AG04450 (cell line): ENCODE measurements at regions not wholly inside any gene's neighbourhood (a gene's known extent, or its start where the extent isn't known, plus 50 kb on each side); places are given as distances from the start of the nearest gene placed in this dataset.

Experiments
- CTCF ChIA-PET: fragments of 300-600, 350-600 bp; formaldehyde crosslinking; extraction: SDS; loops from one replicate; lab custom pipeline; 2022; ENCODE audit warnings: antibody characterized with exemption, inconsistent platforms; lab: Charles Lee
- POLR2A ChIA-PET: fragments of 350-600 bp; formaldehyde crosslinking; extraction: SDS; loops from one replicate; lab custom pipeline; 2021; ENCODE audit warnings: antibody characterized with exemption, inconsistent platforms; lab: Yijun Ruan, JAX
- DNase-seq: peaks from one replicate; pipeline ENCODE4 v3.0.0-alpha.2; 2011; ENCODE audit warnings: low read depth, low spot score
- H3K27ac ChIP-seq: one replicate; pipeline ENCODE4 v1.5.1; 2012; ENCODE audit warnings: low read depth, low read length, control low read depth
- H3K27me3 ChIP-seq: one replicate; pipeline ENCODE4 v1.6.0; 2012; ENCODE audit warnings: low read length; ENCODE audit not compliant: control insufficient read depth, insufficient read depth
- H3K4me3 ChIP-seq: 2 replicates; pipeline ENCODE4 v1.5.1; 2011; ENCODE audit warnings: mild to moderate bottlenecking, low read depth, low read length, control low read depth
- H3K9me3 ChIP-seq: 2 replicates; pipeline ENCODE4 v1.5.1; 2012; ENCODE audit warnings: low read length; ENCODE audit not compliant: control insufficient read depth, insufficient read depth
- TF ChIP-seq, protein P1 (sequence below): IDR thresholded peaks from 2 replicates; pipeline ENCODE4 v1.5.1; 2011; ENCODE audit warnings: low read depth, low read length, control low read depth, inconsistent platforms

DNA sequence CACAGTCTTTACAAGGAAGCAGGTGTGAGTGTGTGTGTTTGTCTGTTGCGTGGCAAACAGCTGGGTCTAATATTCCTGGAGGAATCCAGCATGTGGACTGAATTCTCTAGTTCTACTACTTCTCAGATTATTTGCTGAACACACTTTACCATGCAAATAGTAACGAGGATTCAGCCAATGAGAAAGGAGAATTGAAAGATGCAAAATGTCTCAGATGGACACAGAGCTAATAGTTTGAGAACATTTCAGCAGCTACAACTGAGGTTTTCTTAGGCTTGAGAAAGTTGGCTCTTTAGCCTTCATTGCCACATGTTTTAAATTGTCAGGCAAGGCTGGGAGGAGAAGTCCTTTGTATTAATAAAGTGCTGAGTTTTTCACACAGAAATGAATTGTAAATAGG lies 568.0 kb upstream of the MDFIC2 start:
- Histone ChIP-seq H3K27me3 (no peaks in the 10 kb centered on the region), H3K4me3 (no peak overlapping the region), H3K9me3 (no peaks in the 10 kb centered on the region), H3K27ac (no peak overlapping the region)
- CTCF ChIA-PET = interaction anchor here (0.6 kb wide), 1 partner anchor 209 kb away, joined by 5 read pairs; no protein-coding TSS in a partner anchor
- DNase-seq = no peak
- POLR2A ChIA-PET = no interaction called here
- TF ChIP-seq, protein P1, sequence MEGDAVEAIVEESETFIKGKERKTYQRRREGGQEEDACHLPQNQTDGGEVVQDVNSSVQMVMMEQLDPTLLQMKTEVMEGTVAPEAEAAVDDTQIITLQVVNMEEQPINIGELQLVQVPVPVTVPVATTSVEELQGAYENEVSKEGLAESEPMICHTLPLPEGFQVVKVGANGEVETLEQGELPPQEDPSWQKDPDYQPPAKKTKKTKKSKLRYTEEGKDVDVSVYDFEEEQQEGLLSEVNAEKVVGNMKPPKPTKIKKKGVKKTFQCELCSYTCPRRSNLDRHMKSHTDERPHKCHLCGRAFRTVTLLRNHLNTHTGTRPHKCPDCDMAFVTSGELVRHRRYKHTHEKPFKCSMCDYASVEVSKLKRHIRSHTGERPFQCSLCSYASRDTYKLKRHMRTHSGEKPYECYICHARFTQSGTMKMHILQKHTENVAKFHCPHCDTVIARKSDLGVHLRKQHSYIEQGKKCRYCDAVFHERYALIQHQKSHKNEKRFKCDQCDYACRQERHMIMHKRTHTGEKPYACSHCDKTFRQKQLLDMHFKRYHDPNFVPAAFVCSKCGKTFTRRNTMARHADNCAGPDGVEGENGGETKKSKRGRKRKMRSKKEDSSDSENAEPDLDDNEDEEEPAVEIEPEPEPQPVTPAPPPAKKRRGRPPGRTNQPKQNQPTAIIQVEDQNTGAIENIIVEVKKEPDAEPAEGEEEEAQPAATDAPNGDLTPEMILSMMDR = no peak

GRCh38 chr3:70876154-70876553 lies 563.7 kb upstream of the MDFIC2 start:
- Histone ChIP-seq H3K9me3 (peaks cover 4% of the 10 kb centered on the region; the same call in 1 of the 2 replicates), H3K27me3 (no peaks in the 10 kb centered on the region), H3K27ac (no peak overlapping the region), H3K4me3 (no peak overlapping the region)
- TF ChIP-seq, protein P1 = no peak
- ChIA-PET POLR2A (no interaction called here), CTCF (no interaction called here)
- no peak for DNase-seq

- ChIA-PET CTCF (interaction anchor here (1.1 kb wide), 1 partner anchor 18 kb away, joined by 4 read pairs; no protein-coding TSS in a partner anchor), POLR2A (no interaction called here)
- no peak for DNase-seq
Measured at GRCh38 chr3:70874196-70874595, 561.8 kb upstream of the MDFIC2 start.

GRCh38 chr3:70873686-70874085 lies 561.2 kb upstream of the MDFIC2 start:
- TF ChIP-seq, protein P1 = no peak
- Histone ChIP-seq H3K4me3 (no peak overlapping the region), H3K27me3 (no peaks in the 10 kb centered on the region), H3K27ac (no peak overlapping the region), H3K9me3 (peaks cover 7% of the 10 kb centered on the region; the same call in 1 of the 2 replicates)
- no peak for DNase-seq
- ChIA-PET CTCF (no interaction called here), POLR2A (no interaction called here)

More at GRCh38 chr3:70874196-70874595, 561.8 kb upstream of the MDFIC2 start:
- Histone ChIP-seq H3K27me3 (no peaks in the 10 kb centered on the region), H3K9me3 (peaks cover 7% of the 10 kb centered on the region; the same call in 1 of the 2 replicates), H3K27ac (no peak overlapping the region), H3K4me3 (no peak overlapping the region)
- TF ChIP-seq, protein P1 = no peak

- ChIA-PET POLR2A (interaction anchor here (0.5 to 1.1 kb wide), 2 partner anchors 48 to 85 kb away, joined by 3 to 6 read pairs; no protein-coding TSS in a partner anchor), CTCF (interaction anchor here (0.8 kb wide), 1 partner anchor 19 kb away, joined by 7 read pairs; no protein-coding TSS in a partner anchor)
- peak overlapping the region; percentile 49 for H3K27ac ChIP-seq
- TF ChIP-seq, protein P1 = no peak
- H3K27me3 ChIP-seq = no peaks in the 10 kb centered on the region
- no peak overlapping the region for H3K4me3 ChIP-seq
- DNase-seq = no peak
- peaks cover 7% of the 10 kb centered on the region; the same call in 1 of the 2 replicates for H3K9me3 ChIP-seq
Measured at GRCh38 chr3:70871909-70872656, 559.6 kb upstream of the MDFIC2 start.
